ENCODE measurements at regions not wholly inside any gene's neighbourhood (a gene's known extent, or its start where the extent isn't known, plus 50 kb on each side); places are given as distances from the start of the nearest gene placed in this dataset.

- no peak overlapping the region for H3K4me2 ChIP-seq
- H3K27me3 Mint-ChIP-seq (ENCODE audit: insufficient read depth, low read depth): peaks cover 16% of the 10 kb centered on the region
- peaks cover 6% of the 10 kb centered on the region for H3F3A ChIP-seq (ENCODE audit: low read depth)
- DNase-seq (ENCODE audit: low spot score): no peak
- TF ChIP-seq EZH2phosphoT487 (IDR thresholded peaks at IDR 0.05): no peak
- no peak for TF ChIP-seq CTCF (IDR thresholded peaks at IDR 0.05)
- TF ChIP-seq EZH2 (IDR thresholded peaks at IDR 0.05): no peak
- no peaks in the 10 kb centered on the region for H3K36me3 ChIP-seq
- no peak overlapping the region for H3K9ac ChIP-seq
- no peaks in the 10 kb centered on the region for H3K79me2 ChIP-seq (ENCODE audit: low read depth)
- H3K36me3 Mint-ChIP-seq: no peaks in the 10 kb centered on the region
- no peak overlapping the region for H3K27ac ChIP-seq
- H3K27me3 ChIP-seq: no peaks in the 10 kb centered on the region
- H2AFZ ChIP-seq (replicated peaks): no peak overlapping the region
- H4K20me1 ChIP-seq (ENCODE audit: low read depth): no peaks in the 10 kb centered on the region
- peaks cover 49% of the 10 kb centered on the region for H3K4me1 Mint-ChIP-seq
- peaks cover 18% of the 10 kb centered on the region for H3K4me1 ChIP-seq
- H3K9me3 Mint-ChIP-seq: peaks cover 18% of the 10 kb centered on the region
- no peak overlapping the region for H3K27ac Mint-ChIP-seq
- H3K4me3 ChIP-seq: no peak overlapping the region
- H3K4me3 Mint-ChIP-seq: no peak overlapping the region
- no peaks in the 10 kb centered on the region for H3K9me3 ChIP-seq (ENCODE audit: low read depth)
These were observed 55.7 kb upstream of the PKDCC start for GRCh38 chr2:41992056-41992642.

- Mint-ChIP-seq H3K36me3 (no peaks in the 10 kb centered on the region), H3K4me1 (peaks cover 55% of the 10 kb centered on the region), H3K27ac (peak overlapping the region; percentile 35), H3K4me3 (no peak overlapping the region), H3K27me3 (ENCODE audit: insufficient read depth, low read depth) (peaks cover 18% of the 10 kb centered on the region), H3K9me3 (peaks cover 21% of the 10 kb centered on the region)
- Histone ChIP-seq H3K9ac (no peak overlapping the region), H3K27me3 (no peaks in the 10 kb centered on the region), H3F3A (ENCODE audit: low read depth) (peaks cover 6% of the 10 kb centered on the region), H3K79me2 (ENCODE audit: low read depth) (no peaks in the 10 kb centered on the region), H4K20me1 (ENCODE audit: low read depth) (no peaks in the 10 kb centered on the region), H3K4me1 (peaks cover 23% of the 10 kb centered on the region), H3K4me2 (no peak overlapping the region), H2AFZ (replicated peaks) (no peak overlapping the region), H3K4me3 (no peak overlapping the region), H3K36me3 (no peaks in the 10 kb centered on the region), H3K9me3 (ENCODE audit: low read depth) (no peaks in the 10 kb centered on the region), H3K27ac (no peak overlapping the region)
- no peak for TF ChIP-seq EZH2phosphoT487 (IDR thresholded peaks at IDR 0.05)
- no peak for TF ChIP-seq CTCF (IDR thresholded peaks at IDR 0.05)
- TF ChIP-seq EZH2 (IDR thresholded peaks at IDR 0.05): no peak
- DNase-seq (ENCODE audit: low spot score): no peak
These were observed 55.0 kb upstream of the PKDCC start for GRCh38 chr2:41992671-41993434.

- TF ChIP-seq EZH2phosphoT487 (IDR thresholded peaks at IDR 0.05): no peak
- TF ChIP-seq CTCF (IDR thresholded peaks at IDR 0.05): no peak
- no peak for TF ChIP-seq EZH2 (IDR thresholded peaks at IDR 0.05)
- no peak overlapping the region for H3K9ac ChIP-seq
- DNase-seq (ENCODE audit: low spot score): no peak
- H4K20me1 ChIP-seq (ENCODE audit: low read depth): no peaks in the 10 kb centered on the region
- Mint-ChIP-seq H3K36me3 (no peaks in the 10 kb centered on the region), H3K27ac (no peak overlapping the region), H3K27me3 (ENCODE audit: insufficient read depth, low read depth) (peaks cover 18% of the 10 kb centered on the region), H3K4me3 (no peak overlapping the region), H3K9me3 (peaks cover 21% of the 10 kb centered on the region), H3K4me1 (peaks cover 60% of the 10 kb centered on the region)
- no peaks in the 10 kb centered on the region for H3K27me3 ChIP-seq
- peaks cover 29% of the 10 kb centered on the region for H3K4me1 ChIP-seq
- no peak overlapping the region for H3K4me3 ChIP-seq
- no peaks in the 10 kb centered on the region for H3K36me3 ChIP-seq
- H2AFZ ChIP-seq (replicated peaks): no peak overlapping the region
- H3K79me2 ChIP-seq (ENCODE audit: low read depth): no peaks in the 10 kb centered on the region
- H3K27ac ChIP-seq: no peak overlapping the region
- no peak overlapping the region for H3K4me2 ChIP-seq
- H3K9me3 ChIP-seq (ENCODE audit: low read depth): no peaks in the 10 kb centered on the region
- H3F3A ChIP-seq (ENCODE audit: low read depth): peaks cover 6% of the 10 kb centered on the region
These were observed 54.3 kb upstream of the PKDCC start for GRCh38 chr2:41993435-41993925.

Measured in neural progenitor cell (in vitro differentiated cells).